ENCODE measurements at regions not wholly inside any gene's neighbourhood (a gene's known extent, or its start where the extent isn't known, plus 50 kb on each side); places are given as distances from the start of the nearest gene placed in this dataset.

GRCh38 chr14:98162856-98163805, 1108.9 kb downstream of the BCL11B start:
- no peak for DNase-seq (ENCODE audit: low read depth, low spot score)
- no peak overlapping the region for H3K4me3 ChIP-seq (ENCODE audit: low read depth, low read length)
- CTCF ChIA-PET, result no interaction called here
- POLR2A ChIA-PET, result no interaction called here
- no peak for TF ChIP-seq CTCF (IDR thresholded peaks at IDR 0.05; ENCODE audit: insufficient read depth, low read length, missing control alignments)

- no peak for DNase-seq (ENCODE audit: low read depth, low spot score)
Observed at GRCh38 chr14:98163873-98164272, 1108.1 kb downstream of the BCL11B start.

GRCh38 chr14:98165976-98166375, 1106.0 kb downstream of the BCL11B start:
- no peak overlapping the region for H3K4me3 ChIP-seq (ENCODE audit: low read depth, low read length)
- CTCF ChIA-PET, result no interaction called here
- POLR2A ChIA-PET, result no interaction called here
- TF ChIP-seq CTCF (IDR thresholded peaks at IDR 0.05; ENCODE audit: insufficient read depth, low read length, missing control alignments), result no peak
- DNase-seq (ENCODE audit: low read depth, low spot score), result no peak

More at GRCh38 chr14:98163873-98164272, 1108.1 kb downstream of the BCL11B start:
- POLR2A ChIA-PET, result no interaction called here
- CTCF ChIA-PET, result no interaction called here
- no peak overlapping the region for H3K4me3 ChIP-seq (ENCODE audit: low read depth, low read length)
- no peak for TF ChIP-seq CTCF (IDR thresholded peaks at IDR 0.05; ENCODE audit: insufficient read depth, low read length, missing control alignments)

GRCh38 chr14:98167275-98167674, 1104.7 kb downstream of the BCL11B start:
- CTCF ChIA-PET, result no interaction called here

GRCh38 chr14:98167705-98168104, 1104.3 kb downstream of the BCL11B start:
- DNase-seq (ENCODE audit: low read depth, low spot score), result no peak
- ChIA-PET CTCF (no interaction called here), POLR2A (no interaction called here)
- no peak for TF ChIP-seq CTCF (IDR thresholded peaks at IDR 0.05; ENCODE audit: insufficient read depth, low read length, missing control alignments)
- H3K4me3 ChIP-seq (ENCODE audit: low read depth, low read length), result no peak overlapping the region

More at GRCh38 chr14:98167275-98167674, 1104.7 kb downstream of the BCL11B start:
- no peak overlapping the region for H3K4me3 ChIP-seq (ENCODE audit: low read depth, low read length)
- DNase-seq (ENCODE audit: low read depth, low spot score), result no peak
- POLR2A ChIA-PET, result no interaction called here
- TF ChIP-seq CTCF (IDR thresholded peaks at IDR 0.05; ENCODE audit: insufficient read depth, low read length, missing control alignments), result no peak

GRCh38 chr14:98168211-98168985, 1103.6 kb downstream of the BCL11B start:
- ChIA-PET CTCF (no interaction called here), POLR2A (no interaction called here)
- TF ChIP-seq CTCF (IDR thresholded peaks at IDR 0.05; ENCODE audit: insufficient read depth, low read length, missing control alignments), result no peak
- DNase-seq (ENCODE audit: low read depth, low spot score), result no peak
- no peak overlapping the region for H3K4me3 ChIP-seq (ENCODE audit: low read depth, low read length)

All from AG04449 (cell line).